ENCODE measurements at regions not wholly inside any gene's neighbourhood (a gene's known extent, or its start where the extent isn't known, plus 50 kb on each side); places are given as distances from the start of the nearest gene placed in this dataset.

- no peak for DNase-seq
Observed at GRCh38 chr3:29201604-29202003, 79.3 kb upstream of the RBMS3 start.

GRCh38 chr3:29202378-29202777 lies 78.5 kb upstream of the RBMS3 start:
- no peak for DNase-seq

GRCh38 chr3:29203851-29204250 lies 77.0 kb upstream of the RBMS3 start:
- no peak for DNase-seq

GRCh38 chr3:29207427-29207826 lies 73.4 kb upstream of the RBMS3 start:
- no peak for DNase-seq

GRCh38 chr3:29212789-29213433 lies 68.0 kb upstream of the RBMS3 start:
- DNase-seq = no peak

- DNase-seq = no peak
Observed at GRCh38 chr3:29214009-29214658, 66.7 kb upstream of the RBMS3 start.

GRCh38 chr3:29215948-29216347 lies 64.9 kb upstream of the RBMS3 start:
- DNase-seq = no peak

- DNase-seq = no peak
Observed at GRCh38 chr3:29226706-29227105, 54.2 kb upstream of the RBMS3 start.

GRCh38 chr3:29227307-29227706 lies 53.6 kb upstream of the RBMS3 start:
- DNase-seq = no peak
